ENCODE measurements at regions not wholly inside any gene's neighbourhood (a gene's known extent, or its start where the extent isn't known, plus 50 kb on each side); places are given as distances from the start of the nearest gene placed in this dataset.
"Not testable (repeated sequence)": the region's sequence is repeated elsewhere in the genome, so short reads cannot be mapped to it uniquely, and the experiment has no call there.

DNA sequence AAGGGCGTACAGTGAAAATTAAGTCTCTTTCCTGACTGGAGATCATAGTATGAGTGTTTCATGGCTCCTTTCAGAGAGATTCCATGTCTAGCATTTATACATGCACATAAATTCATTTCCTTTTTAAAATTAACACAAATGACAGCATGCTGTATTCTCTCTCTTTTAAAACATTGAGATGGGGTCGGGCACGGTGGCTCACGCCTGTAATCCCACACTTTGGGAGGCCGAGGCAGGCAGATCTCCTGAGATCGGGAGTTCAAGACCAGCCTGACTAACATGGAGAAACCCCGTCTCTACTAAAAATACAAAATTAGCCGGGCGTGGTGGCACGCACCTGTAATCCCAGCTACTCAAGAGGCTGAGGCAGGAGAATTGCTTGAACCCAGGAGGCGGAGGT lies 93.1 kb downstream of the NPIPB5 start:
- BruUV-seq (replicated peaks); POLR2A ChIA-PET; H3K79me2 ChIP-seq (ENCODE audit: control insufficient read depth, insufficient read depth, low read length); H2AFZ ChIP-seq (ENCODE audit: low read depth, low read length); H3K4me3 ChIP-seq; DNase-seq (ENCODE audit: extremely low read depth in 1 of 4, low spot score in 3 of 4); intact Hi-C loops (cut with micrococcal nuclease); H3K4me1 ChIP-seq (replicated peaks in 1 of 2; ENCODE audit: control insufficient read depth in 2 of 2, insufficient read depth in 2 of 2, low read length in 2 of 2); CTCF ChIA-PET (ENCODE audit: low intra/inter-chr PET ratio); H3K9me3 ChIP-seq (replicated peaks; ENCODE audit: control insufficient read depth, insufficient read depth, low read depth, low read length); H4K20me1 ChIP-seq (replicated peaks; ENCODE audit: control insufficient read depth, insufficient read depth, low read length); H3K9ac ChIP-seq (ENCODE audit: insufficient read depth in 1 of 2, low read depth in 2 of 2, low read length in 2 of 2); in situ Hi-C loops (cut with MboI); FAIRE-seq; H3K9me1 ChIP-seq (ENCODE audit: control insufficient read depth, insufficient read depth, low read length); ATAC-seq; H3K4me2 ChIP-seq (ENCODE audit: insufficient read depth, low read length); H3K36me3 ChIP-seq (ENCODE audit: control insufficient read depth, insufficient read depth, low read length); H3K27me3 ChIP-seq (ENCODE audit: control insufficient read depth in 2 of 2, insufficient read depth in 2 of 2, low read length in 2 of 2); H3K27ac ChIP-seq (ENCODE audit: extremely low read depth, low read depth, low read length): not testable (repeated sequence)
- WGBS (ENCODE audit: insufficient coverage, low coverage, missing lambda C conversion rate), result 3% methylated on average over 4 of the region's 11 CpGs

GRCh38 chr16:22606619-22607018 lies 95.9 kb downstream of the NPIPB5 start:
- BruUV-seq (replicated peaks); intact Hi-C loops (cut with micrococcal nuclease); in situ Hi-C loops (cut with MboI); DNase-seq (ENCODE audit: extremely low read depth in 1 of 4, low spot score in 3 of 4); H3K9me3 ChIP-seq (replicated peaks; ENCODE audit: control insufficient read depth, insufficient read depth, low read depth, low read length); H3K4me1 ChIP-seq (replicated peaks in 1 of 2; ENCODE audit: control insufficient read depth in 2 of 2, insufficient read depth in 2 of 2, low read length in 2 of 2); H3K4me2 ChIP-seq (ENCODE audit: insufficient read depth, low read length); CTCF ChIA-PET (ENCODE audit: low intra/inter-chr PET ratio); H3K4me3 ChIP-seq; H3K9me1 ChIP-seq (ENCODE audit: control insufficient read depth, insufficient read depth, low read length); POLR2A ChIA-PET; H4K20me1 ChIP-seq (replicated peaks; ENCODE audit: control insufficient read depth, insufficient read depth, low read length); H2AFZ ChIP-seq (ENCODE audit: low read depth, low read length); H3K27ac ChIP-seq (ENCODE audit: extremely low read depth, low read depth, low read length); H3K27me3 ChIP-seq (ENCODE audit: control insufficient read depth in 2 of 2, insufficient read depth in 2 of 2, low read length in 2 of 2); H3K79me2 ChIP-seq (ENCODE audit: control insufficient read depth, insufficient read depth, low read length); H3K9ac ChIP-seq (ENCODE audit: insufficient read depth in 1 of 2, low read depth in 2 of 2, low read length in 2 of 2); H3K36me3 ChIP-seq (ENCODE audit: control insufficient read depth, insufficient read depth, low read length): not testable (repeated sequence)
- ATAC-seq (peak; percentile 84), FAIRE-seq (peak; percentile 84)
- TF ChIP-seq MAFF (IDR thresholded peaks at IDR 0.05; ENCODE audit: low read length) (peak; percentile 6; the same call in 1 of the 2 replicates), FOSL1 (tag; conservative IDR thresholded peaks at IDR 0.05) (peak; percentile 42; the same call in 1 of the 2 replicates), NFE2 (IDR thresholded peaks at IDR 0.05; ENCODE audit: low read depth) (peak; percentile 67)

DNA sequence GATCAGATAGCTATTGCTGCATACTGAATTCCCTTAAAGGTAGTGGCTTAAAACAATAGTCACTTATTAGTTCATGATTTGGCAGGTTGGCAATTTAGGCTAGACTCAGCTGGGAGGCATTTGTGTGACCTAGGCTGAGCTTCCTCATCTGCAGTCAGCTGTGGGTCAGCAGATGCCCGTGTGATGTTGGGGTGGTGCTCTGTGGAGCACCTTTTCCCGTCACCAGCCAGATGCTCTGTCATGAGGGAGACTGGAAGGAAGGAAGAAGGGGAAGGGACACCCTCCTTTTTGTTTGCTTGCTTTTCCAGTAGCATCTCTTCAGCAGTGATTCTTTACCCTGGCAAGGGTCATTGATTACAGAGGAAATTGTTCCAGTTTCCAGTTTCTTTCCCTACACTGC lies 99.1 kb downstream of the NPIPB5 start:
- H2AFZ ChIP-seq (ENCODE audit: low read depth, low read length); H3K9ac ChIP-seq (ENCODE audit: insufficient read depth in 1 of 2, low read depth in 2 of 2, low read length in 2 of 2); H3K36me3 ChIP-seq (ENCODE audit: control insufficient read depth, insufficient read depth, low read length); H3K27me3 ChIP-seq (ENCODE audit: control insufficient read depth in 2 of 2, insufficient read depth in 2 of 2, low read length in 2 of 2); H3K9me3 ChIP-seq (replicated peaks; ENCODE audit: control insufficient read depth, insufficient read depth, low read depth, low read length); H3K4me2 ChIP-seq (ENCODE audit: insufficient read depth, low read length); DNase-seq (ENCODE audit: extremely low read depth in 1 of 4, low spot score in 3 of 4); H3K4me3 ChIP-seq; H3K4me1 ChIP-seq (replicated peaks in 1 of 2; ENCODE audit: control insufficient read depth in 2 of 2, insufficient read depth in 2 of 2, low read length in 2 of 2); POLR2A ChIA-PET; ATAC-seq; H3K9me1 ChIP-seq (ENCODE audit: control insufficient read depth, insufficient read depth, low read length); H3K27ac ChIP-seq (ENCODE audit: extremely low read depth, low read depth, low read length); CTCF ChIA-PET (ENCODE audit: low intra/inter-chr PET ratio); in situ Hi-C loops (cut with MboI); BruUV-seq (replicated peaks); H4K20me1 ChIP-seq (replicated peaks; ENCODE audit: control insufficient read depth, insufficient read depth, low read length); H3K79me2 ChIP-seq (ENCODE audit: control insufficient read depth, insufficient read depth, low read length); FAIRE-seq; intact Hi-C loops (cut with micrococcal nuclease): not testable (repeated sequence)
- no CpG with 5 or more reads among the region's 2 CpGs for WGBS (ENCODE audit: insufficient coverage, low coverage, missing lambda C conversion rate)

DNA sequence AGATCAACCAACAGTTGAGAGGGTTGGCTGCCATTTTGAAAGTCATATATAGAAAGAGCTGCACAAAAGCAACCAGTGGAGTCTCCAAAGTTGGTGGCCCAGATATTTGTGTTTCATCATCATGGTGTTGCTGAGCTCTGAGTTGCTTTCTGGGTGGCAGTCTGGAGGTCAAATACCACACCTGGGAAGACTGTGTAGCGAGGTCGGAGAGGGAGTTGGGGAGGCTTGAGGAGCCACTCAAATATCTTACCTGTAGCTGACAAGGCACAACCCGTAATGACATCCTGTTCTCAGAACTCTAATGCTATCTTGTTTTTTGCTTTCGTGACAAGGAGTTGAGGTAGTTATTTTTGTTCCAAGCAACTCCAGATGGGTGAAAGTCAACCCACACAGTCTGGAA lies 100.4 kb downstream of the NPIPB5 start:
- FAIRE-seq; H3K27me3 ChIP-seq (ENCODE audit: control insufficient read depth in 2 of 2, insufficient read depth in 2 of 2, low read length in 2 of 2); H3K4me3 ChIP-seq; H2AFZ ChIP-seq (ENCODE audit: low read depth, low read length); intact Hi-C loops (cut with micrococcal nuclease); DNase-seq (ENCODE audit: extremely low read depth in 1 of 4, low spot score in 3 of 4); H3K9me3 ChIP-seq (replicated peaks; ENCODE audit: control insufficient read depth, insufficient read depth, low read depth, low read length); CTCF ChIA-PET (ENCODE audit: low intra/inter-chr PET ratio); H3K4me1 ChIP-seq (replicated peaks in 1 of 2; ENCODE audit: control insufficient read depth in 2 of 2, insufficient read depth in 2 of 2, low read length in 2 of 2); H3K27ac ChIP-seq (ENCODE audit: extremely low read depth, low read depth, low read length); H3K79me2 ChIP-seq (ENCODE audit: control insufficient read depth, insufficient read depth, low read length); H3K4me2 ChIP-seq (ENCODE audit: insufficient read depth, low read length); H3K36me3 ChIP-seq (ENCODE audit: control insufficient read depth, insufficient read depth, low read length); H3K9ac ChIP-seq (ENCODE audit: insufficient read depth in 1 of 2, low read depth in 2 of 2, low read length in 2 of 2); H4K20me1 ChIP-seq (replicated peaks; ENCODE audit: control insufficient read depth, insufficient read depth, low read length); BruUV-seq (replicated peaks); H3K9me1 ChIP-seq (ENCODE audit: control insufficient read depth, insufficient read depth, low read length); ATAC-seq; in situ Hi-C loops (cut with MboI); POLR2A ChIA-PET: not testable (repeated sequence)
- WGBS (ENCODE audit: insufficient coverage, low coverage, missing lambda C conversion rate), result 0% methylated on average over 4 of the region's 4 CpGs

Data from K562 (cell line).